Ishikawa (cell line): ENCODE measurements at regions not wholly inside any gene's neighbourhood (a gene's known extent, or its start where the extent isn't known, plus 50 kb on each side); places are given as distances from the start of the nearest gene placed in this dataset.

Experiments
- CREB1 ChIP-seq: IDR thresholded peaks from 2 replicates; pipeline ENCODE4 v1.6.1; 2012; ENCODE audit warnings: low read depth
- RAD21 ChIP-seq: IDR thresholded peaks from 2 replicates; pipeline ENCODE4 v1.6.1; 2012; ENCODE audit warnings: low read depth
- TCF12 ChIP-seq: IDR thresholded peaks from 2 replicates; pipeline ENCODE4 v1.6.1; 2012; ENCODE audit warnings: low read depth
- ZBTB7A ChIP-seq: IDR thresholded peaks from 2 replicates; pipeline ENCODE4 v1.6.1; 2012; ENCODE audit warnings: low read depth

DNA sequence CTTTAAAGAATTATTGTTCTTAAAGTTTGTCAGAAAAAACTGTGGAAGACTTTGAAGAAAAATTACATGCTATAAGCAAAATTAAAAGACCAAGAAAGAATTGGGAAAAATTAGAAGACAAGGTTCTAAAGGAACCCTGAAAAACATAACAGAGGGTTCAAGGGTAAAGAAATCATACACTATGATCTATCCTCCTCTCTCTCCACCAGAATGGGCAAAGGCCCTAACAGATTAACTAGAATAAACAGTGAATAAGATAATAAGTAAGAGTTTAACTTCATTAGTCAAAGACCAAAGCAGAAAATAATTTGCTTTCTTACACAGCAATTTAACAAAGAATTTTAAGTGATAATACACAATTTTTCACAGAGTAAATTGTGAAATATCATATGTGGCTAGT lies 201.2 kb upstream of the PDE10A start:
- TF ChIP-seq CREB1: no peak
- no peak for TF ChIP-seq RAD21
- no peak for TF ChIP-seq TCF12
- no peak for TF ChIP-seq ZBTB7A
